ENCODE measurements at regions not wholly inside any gene's neighbourhood (a gene's known extent, or its start where the extent isn't known, plus 50 kb on each side); places are given as distances from the start of the nearest gene placed in this dataset.

DNA sequence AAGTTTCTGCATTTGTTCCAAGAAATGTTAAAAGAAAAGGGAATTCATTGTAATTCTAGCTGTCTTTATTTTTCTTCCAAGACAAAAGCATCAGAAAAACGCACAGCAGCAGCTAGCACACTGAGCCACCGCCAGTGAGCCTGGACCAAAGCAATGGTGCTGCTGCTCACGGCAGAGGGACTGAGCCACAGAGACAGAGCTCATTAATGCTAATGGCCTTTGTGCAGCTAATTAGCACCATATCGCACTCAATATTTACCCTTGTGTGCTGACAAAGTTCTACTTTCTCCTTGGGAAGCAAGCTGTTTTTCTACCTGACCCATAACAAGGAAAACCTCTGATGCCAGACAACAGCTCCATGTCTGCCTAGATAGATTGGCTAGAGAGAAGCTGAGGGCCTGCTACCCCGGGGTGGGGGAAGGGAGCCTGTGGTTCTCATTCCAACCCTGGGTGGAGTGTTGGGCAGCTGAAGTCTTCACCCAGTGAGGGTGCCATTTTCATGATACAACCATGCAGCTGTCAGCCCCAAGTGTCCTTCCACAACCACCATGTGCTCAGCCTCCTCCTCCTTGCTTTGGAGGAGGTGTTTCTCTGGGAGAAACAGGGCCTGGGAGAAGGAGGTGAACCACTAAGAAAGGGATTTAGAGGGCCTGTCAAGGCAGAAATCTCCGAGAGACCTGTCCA, 131.1 kb upstream of the NCAM1 start:
- no peak for DNase-seq
- H3K4me3 Mint-ChIP-seq, result no peak overlapping the region
- no peaks in the 10 kb centered on the region for H3K4me1 Mint-ChIP-seq (ENCODE audit: low read depth)
- TF ChIP-seq, protein P1, sequence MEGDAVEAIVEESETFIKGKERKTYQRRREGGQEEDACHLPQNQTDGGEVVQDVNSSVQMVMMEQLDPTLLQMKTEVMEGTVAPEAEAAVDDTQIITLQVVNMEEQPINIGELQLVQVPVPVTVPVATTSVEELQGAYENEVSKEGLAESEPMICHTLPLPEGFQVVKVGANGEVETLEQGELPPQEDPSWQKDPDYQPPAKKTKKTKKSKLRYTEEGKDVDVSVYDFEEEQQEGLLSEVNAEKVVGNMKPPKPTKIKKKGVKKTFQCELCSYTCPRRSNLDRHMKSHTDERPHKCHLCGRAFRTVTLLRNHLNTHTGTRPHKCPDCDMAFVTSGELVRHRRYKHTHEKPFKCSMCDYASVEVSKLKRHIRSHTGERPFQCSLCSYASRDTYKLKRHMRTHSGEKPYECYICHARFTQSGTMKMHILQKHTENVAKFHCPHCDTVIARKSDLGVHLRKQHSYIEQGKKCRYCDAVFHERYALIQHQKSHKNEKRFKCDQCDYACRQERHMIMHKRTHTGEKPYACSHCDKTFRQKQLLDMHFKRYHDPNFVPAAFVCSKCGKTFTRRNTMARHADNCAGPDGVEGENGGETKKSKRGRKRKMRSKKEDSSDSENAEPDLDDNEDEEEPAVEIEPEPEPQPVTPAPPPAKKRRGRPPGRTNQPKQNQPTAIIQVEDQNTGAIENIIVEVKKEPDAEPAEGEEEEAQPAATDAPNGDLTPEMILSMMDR (IDR thresholded peaks at IDR 0.05), result no peak
- H3K9me3 Mint-ChIP-seq, result peaks cover 26% of the 10 kb centered on the region
- no peaks in the 10 kb centered on the region for H3K36me3 Mint-ChIP-seq (ENCODE audit: low read depth)
- no peaks in the 10 kb centered on the region; the same call in 1 of the 2 replicates for H3K27me3 Mint-ChIP-seq (ENCODE audit: insufficient read depth)
- no peak overlapping the region for H3K27ac Mint-ChIP-seq

DNA sequence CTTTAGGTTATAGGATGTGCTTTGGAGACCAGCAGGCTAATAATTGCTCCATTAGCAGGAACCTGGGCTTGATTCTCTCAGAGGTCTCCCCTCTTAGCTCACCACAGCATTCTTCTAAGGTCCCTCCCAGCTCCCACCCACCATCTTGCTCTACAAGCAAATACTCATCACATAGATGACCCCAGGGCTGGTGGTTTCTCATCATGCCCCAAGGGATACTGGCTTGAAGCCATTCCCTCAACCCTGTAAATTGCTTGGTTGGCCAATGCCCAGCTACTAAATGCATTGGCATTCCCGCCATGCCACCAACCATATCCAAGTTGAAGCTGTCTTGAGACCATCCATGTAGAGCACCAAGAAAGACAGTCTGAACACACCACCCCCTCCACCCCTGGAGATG, 130.2 kb upstream of the NCAM1 start:
- H3K9me3 Mint-ChIP-seq, result peaks cover 27% of the 10 kb centered on the region
- H3K4me1 Mint-ChIP-seq (ENCODE audit: low read depth), result no peaks in the 10 kb centered on the region
- DNase-seq, result no peak
- TF ChIP-seq, protein P1 (IDR thresholded peaks at IDR 0.05), result no peak
- H3K27me3 Mint-ChIP-seq (ENCODE audit: insufficient read depth), result no peaks in the 10 kb centered on the region; the same call in 1 of the 2 replicates
- no peaks in the 10 kb centered on the region for H3K36me3 Mint-ChIP-seq (ENCODE audit: low read depth)
- H3K4me3 Mint-ChIP-seq, result no peak overlapping the region
- H3K27ac Mint-ChIP-seq, result no peak overlapping the region

DNA sequence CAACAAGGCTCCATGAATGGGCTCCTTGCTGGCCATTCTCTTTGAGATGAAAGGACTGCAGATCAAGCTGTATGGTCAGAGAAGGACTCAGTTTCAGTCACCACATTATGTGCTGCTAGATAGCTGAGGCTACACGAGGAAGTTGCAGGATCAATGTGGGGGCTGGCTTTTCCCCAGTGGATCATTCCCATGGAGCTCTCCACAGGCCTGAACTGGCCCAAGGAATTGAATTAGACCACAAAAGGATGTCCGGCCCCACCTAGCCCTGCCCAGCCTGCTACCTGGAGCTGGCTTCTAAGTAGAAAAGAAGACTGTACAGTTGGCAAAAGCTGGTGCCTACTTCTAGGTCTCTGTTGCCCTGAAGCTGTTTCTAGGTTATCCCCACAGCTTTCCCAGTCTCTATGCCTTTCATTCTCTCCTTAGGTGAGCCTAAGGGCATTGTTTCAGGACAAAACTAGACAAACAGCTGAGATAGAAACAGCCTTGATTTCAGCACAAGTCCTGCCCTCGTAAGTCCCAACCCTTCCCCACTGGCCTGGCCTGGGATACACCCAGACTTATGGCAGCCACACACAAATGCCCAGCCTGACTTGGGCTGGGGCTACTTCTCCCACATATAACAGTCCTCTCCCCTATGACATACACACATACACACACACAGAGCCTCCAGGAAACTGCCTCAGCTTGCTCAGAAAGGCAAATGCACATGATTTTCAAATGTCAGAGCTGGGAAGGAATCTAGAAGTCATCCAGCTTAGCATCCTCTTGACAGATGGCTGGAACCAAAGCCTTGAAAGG, 129.1 kb upstream of the NCAM1 start:
- TF ChIP-seq, protein P1 (IDR thresholded peaks at IDR 0.05), result no peak
- H3K9me3 Mint-ChIP-seq, result peaks cover 32% of the 10 kb centered on the region
- H3K4me3 Mint-ChIP-seq, result no peak overlapping the region
- DNase-seq, result no peak
- H3K27me3 Mint-ChIP-seq (ENCODE audit: insufficient read depth), result no peaks in the 10 kb centered on the region; the same call in 1 of the 2 replicates
- H3K27ac Mint-ChIP-seq, result no peak overlapping the region
- no peaks in the 10 kb centered on the region for H3K36me3 Mint-ChIP-seq (ENCODE audit: low read depth)
- H3K4me1 Mint-ChIP-seq (ENCODE audit: low read depth), result no peaks in the 10 kb centered on the region

DNA sequence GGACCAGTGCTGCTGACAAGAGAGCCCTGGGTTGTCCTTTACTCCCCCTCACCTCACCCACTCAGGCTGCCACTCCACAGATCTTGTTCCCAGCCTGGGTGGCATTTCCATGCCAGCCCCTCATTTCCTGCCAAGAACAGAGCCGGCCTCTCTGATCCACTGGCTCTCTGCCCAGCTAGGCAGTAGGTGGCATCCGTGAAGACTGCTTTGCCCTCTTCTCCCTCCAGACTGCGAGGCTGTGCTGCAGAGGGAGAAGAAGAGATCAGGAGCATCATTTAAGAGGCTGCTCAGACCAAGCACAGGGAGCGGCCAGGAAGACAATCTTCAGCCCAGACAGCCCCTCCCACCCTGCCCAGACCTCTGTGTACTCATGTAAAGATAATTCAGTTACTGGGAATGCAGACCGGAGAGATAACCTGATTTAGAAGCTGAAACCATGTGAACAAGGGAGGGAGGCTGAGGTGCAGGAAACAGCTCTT, 126.9 kb upstream of the NCAM1 start:
- Mint-ChIP-seq H3K9me3 (peaks cover 39% of the 10 kb centered on the region), H3K4me3 (no peak overlapping the region), H3K27me3 (ENCODE audit: insufficient read depth) (no peaks in the 10 kb centered on the region), H3K4me1 (ENCODE audit: low read depth) (no peaks in the 10 kb centered on the region), H3K27ac (no peak overlapping the region), H3K36me3 (ENCODE audit: low read depth) (no peaks in the 10 kb centered on the region)
- DNase-seq, result no peak
- TF ChIP-seq, protein P1 (IDR thresholded peaks at IDR 0.05), result no peak

DNA sequence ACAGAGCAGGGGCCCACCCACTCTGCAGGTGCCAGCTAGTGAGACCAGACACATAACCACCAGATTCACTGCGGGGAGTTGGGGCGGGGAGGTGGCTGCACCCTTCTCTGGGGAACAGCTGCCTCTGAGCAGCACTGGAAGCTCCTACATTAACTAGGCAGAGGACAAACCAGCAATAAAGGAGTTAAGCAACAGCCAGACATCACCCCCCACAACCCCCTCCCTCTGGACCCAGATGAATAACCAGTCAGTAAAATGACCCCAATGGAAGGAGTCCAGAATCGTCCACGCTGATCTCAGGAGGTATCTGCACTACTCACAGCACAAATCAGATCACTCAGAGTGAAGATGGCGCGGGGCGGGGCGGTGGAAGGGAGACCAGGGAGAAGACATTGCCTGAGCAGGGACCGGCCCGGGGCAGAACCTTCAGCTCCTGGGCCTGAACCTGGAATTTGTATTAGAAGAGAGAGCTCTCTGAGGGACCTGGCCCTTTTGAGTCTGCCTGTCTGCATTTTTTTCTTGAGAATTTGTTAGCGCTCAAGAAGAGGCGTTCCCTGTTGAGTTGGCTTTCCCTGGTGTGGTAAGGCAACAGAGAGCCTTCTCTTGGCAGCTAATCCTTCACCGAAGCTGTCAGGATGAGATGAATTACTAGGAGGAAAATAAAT, 125.5 kb upstream of the NCAM1 start:
- H3K27me3 Mint-ChIP-seq (ENCODE audit: insufficient read depth), result no peaks in the 10 kb centered on the region
- no peaks in the 10 kb centered on the region for H3K4me1 Mint-ChIP-seq (ENCODE audit: low read depth)
- no peaks in the 10 kb centered on the region for H3K36me3 Mint-ChIP-seq (ENCODE audit: low read depth)
- H3K27ac Mint-ChIP-seq, result no peak overlapping the region
- TF ChIP-seq, protein P1 (IDR thresholded peaks at IDR 0.05), result no peak
- no peak overlapping the region for H3K4me3 Mint-ChIP-seq
- H3K9me3 Mint-ChIP-seq, result peaks cover 48% of the 10 kb centered on the region
- DNase-seq, result no peak

Measured in HFFc6 (cell line).